GM12865 (cell line): ENCODE measurements at regions not wholly inside any gene's neighbourhood (a gene's known extent, or its start where the extent isn't known, plus 50 kb on each side); places are given as distances from the start of the nearest gene placed in this dataset.

Experiments
- DNase-seq: peaks from one replicate; pipeline ENCODE4 v3.0.0; 2010; ENCODE audit warnings: low read depth
- H3K4me3 ChIP-seq: 2 replicates; pipeline ENCODE4 v1.5.1; 2011; ENCODE audit warnings: mild to moderate bottlenecking, low read depth, low read length, control low read depth
- CTCF ChIP-seq: IDR thresholded peaks from 2 replicates; pipeline ENCODE4 v1.5.1; 2011; ENCODE audit warnings: low read length, control low read depth, low read depth, inconsistent platforms; ENCODE audit not compliant: insufficient read depth; ENCODE audit errors: missing control alignments

- no peak for DNase-seq
- no peak overlapping the region for H3K4me3 ChIP-seq
- TF ChIP-seq CTCF, result no peak
These were observed 460.4 kb upstream of the DIAPH2 start for GRCh38 chrX:96224279-96224678.

DNA sequence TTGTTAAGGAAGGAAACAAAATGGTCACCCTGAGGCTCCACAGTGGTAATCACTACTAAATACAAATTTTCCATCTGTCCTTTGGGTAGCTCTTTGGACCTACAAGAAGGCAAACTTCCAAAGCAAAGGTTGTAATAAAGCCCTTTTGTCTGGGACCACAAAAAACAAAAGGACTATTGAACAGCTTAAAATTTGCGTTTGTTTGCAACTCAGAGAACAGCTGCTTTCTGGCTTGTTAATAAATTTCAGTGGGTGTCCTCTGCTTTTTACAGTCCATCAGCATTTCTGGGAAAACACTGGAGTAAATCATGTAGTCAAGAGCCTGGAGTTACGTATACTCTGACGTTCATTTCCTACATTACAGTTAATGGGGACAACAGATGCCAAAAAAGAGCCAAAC is 439.7 kb upstream of the DIAPH2 start:
- no peak for TF ChIP-seq CTCF
- no peak overlapping the region for H3K4me3 ChIP-seq
- no peak for DNase-seq

DNA sequence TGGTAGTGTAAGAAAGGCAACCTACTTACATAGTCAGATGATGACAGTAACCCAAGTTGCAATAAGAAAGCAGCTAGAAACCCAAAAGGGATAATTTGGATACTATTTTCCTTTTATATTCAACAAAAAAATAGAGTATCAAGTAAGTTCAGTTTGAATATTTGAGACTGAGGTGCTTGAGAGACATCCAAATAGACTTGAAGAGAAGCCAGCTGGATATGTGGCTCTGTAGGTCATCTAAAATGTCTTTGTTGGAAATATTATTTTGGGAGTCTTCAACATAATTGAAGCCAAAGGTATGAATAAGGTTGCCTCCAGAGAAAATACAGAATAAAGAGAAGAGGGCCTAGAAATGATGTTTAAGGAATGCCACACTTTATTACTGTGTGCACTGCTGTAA is 438.2 kb upstream of the DIAPH2 start:
- no peak for DNase-seq
- no peak for TF ChIP-seq CTCF

More for the DNA sequence above, 438.2 kb upstream of the DIAPH2 start:
- H3K4me3 ChIP-seq, result no peak overlapping the region
